Transverse colon (tissue), 4 donors: ENCODE measurements at regions not wholly inside any gene's neighbourhood (a gene's known extent, or its start where the extent isn't known, plus 50 kb on each side); places are given as distances from the start of the nearest gene placed in this dataset.

Experiments used
- POLR2AphosphoS5 ChIP-seq, 3 donors: sonication (generic); formaldehyde crosslinking; IDR thresholded peaks; one replicate each; pipeline ENCODE4 v1.6.1; 2016; ENCODE audit warnings: antibody characterized with exemption in 3 of 3
- TF ChIP-seq, protein P1 (sequence below), 5 experiments: fragments of 200-600 bp in 3 of 5; fragments of 450-650 bp in 2 of 5; sonication (generic) in 3 of 5; IDR thresholded peaks; 1 replicate in 2 of 5; 2 replicates in 3 of 5; pipeline ENCODE4 v1.5.1; 2016 to 2017; ENCODE audit warnings: antibody characterized with exemption in 5 of 5, inconsistent platforms in 3 of 5, mild to moderate bottlenecking in 2 of 5, moderate library complexity in 1 of 5

DNA sequence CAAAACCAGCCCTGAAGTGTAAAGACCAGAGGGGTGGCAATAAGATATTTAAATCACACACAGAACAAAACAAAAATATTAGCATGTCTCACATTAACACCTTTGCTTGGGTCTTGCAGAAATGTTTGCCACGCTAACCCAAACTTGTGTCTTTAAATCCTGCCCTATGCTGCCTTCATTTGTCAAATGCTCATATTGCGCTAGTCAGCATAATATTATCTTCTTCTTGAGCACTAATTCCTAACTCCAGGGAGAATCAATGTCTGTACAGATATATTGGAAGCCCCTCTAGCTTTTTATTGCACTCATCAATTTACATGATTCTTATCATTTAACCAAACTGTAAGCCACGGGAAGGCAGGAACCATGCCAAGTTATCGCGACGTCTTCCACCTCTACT is 614.8 kb upstream of the SOX9 start:
- TF ChIP-seq, protein P1, sequence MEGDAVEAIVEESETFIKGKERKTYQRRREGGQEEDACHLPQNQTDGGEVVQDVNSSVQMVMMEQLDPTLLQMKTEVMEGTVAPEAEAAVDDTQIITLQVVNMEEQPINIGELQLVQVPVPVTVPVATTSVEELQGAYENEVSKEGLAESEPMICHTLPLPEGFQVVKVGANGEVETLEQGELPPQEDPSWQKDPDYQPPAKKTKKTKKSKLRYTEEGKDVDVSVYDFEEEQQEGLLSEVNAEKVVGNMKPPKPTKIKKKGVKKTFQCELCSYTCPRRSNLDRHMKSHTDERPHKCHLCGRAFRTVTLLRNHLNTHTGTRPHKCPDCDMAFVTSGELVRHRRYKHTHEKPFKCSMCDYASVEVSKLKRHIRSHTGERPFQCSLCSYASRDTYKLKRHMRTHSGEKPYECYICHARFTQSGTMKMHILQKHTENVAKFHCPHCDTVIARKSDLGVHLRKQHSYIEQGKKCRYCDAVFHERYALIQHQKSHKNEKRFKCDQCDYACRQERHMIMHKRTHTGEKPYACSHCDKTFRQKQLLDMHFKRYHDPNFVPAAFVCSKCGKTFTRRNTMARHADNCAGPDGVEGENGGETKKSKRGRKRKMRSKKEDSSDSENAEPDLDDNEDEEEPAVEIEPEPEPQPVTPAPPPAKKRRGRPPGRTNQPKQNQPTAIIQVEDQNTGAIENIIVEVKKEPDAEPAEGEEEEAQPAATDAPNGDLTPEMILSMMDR (IDR thresholded peaks at IDR 0.05) = no peak
- no peak for TF ChIP-seq POLR2AphosphoS5 (IDR thresholded peaks at IDR 0.05)
